ENCODE measurements at regions not wholly inside any gene's neighbourhood (a gene's known extent, or its start where the extent isn't known, plus 50 kb on each side); places are given as distances from the start of the nearest gene placed in this dataset.

DNA sequence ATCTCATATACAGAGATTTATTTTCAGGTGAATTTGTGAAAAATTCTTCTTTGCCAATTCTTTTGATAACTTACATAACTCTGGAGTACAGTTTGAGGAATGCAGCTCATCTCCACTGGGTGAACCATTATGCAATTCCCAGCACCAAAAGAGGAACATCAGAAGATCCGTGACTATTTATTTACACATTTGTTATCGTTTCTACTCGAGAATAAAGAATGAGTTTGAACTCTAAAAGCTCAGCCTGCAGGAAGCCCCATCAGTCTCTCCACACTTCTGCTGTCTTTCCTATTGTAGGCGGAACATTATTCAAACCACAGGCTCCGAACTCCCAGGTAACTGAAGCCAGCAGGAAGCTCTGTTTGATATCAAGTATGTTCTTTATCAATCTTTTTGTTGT is 95.9 kb upstream of the IFNGR1 start:
- TF ChIP-seq, protein P1, sequence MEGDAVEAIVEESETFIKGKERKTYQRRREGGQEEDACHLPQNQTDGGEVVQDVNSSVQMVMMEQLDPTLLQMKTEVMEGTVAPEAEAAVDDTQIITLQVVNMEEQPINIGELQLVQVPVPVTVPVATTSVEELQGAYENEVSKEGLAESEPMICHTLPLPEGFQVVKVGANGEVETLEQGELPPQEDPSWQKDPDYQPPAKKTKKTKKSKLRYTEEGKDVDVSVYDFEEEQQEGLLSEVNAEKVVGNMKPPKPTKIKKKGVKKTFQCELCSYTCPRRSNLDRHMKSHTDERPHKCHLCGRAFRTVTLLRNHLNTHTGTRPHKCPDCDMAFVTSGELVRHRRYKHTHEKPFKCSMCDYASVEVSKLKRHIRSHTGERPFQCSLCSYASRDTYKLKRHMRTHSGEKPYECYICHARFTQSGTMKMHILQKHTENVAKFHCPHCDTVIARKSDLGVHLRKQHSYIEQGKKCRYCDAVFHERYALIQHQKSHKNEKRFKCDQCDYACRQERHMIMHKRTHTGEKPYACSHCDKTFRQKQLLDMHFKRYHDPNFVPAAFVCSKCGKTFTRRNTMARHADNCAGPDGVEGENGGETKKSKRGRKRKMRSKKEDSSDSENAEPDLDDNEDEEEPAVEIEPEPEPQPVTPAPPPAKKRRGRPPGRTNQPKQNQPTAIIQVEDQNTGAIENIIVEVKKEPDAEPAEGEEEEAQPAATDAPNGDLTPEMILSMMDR (conservative IDR thresholded peaks at IDR 0.05), result no peak
- no peak for TF ChIP-seq EZH2 (IDR thresholded peaks at IDR 0.05; ENCODE audit: low read depth)
